ENCODE measurements at regions not wholly inside any gene's neighbourhood (a gene's known extent, or its start where the extent isn't known, plus 50 kb on each side); places are given as distances from the start of the nearest gene placed in this dataset.

DNA sequence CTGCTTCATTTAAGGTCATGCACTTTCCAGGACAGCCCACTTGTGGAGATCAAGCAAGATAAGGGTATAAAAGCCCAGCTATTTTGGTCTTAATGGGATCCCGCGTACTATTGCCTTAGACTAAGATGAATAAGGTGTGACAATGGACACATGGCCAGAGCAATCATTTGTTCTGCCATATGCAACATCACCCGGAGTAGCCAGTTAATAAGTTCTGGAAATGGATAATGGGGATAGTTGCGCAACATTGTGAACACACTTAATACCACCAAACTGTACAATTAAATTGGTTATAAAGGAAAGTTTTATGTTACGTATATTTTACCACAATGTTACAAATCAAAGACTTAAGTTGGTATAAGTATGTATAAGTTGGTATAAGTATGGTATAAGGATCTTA, 674.5 kb downstream of the HDGFL1 start:
- no peak for TF ChIP-seq POLR2AphosphoS5 (IDR thresholded peaks at IDR 0.05)
- TF ChIP-seq, protein P1, sequence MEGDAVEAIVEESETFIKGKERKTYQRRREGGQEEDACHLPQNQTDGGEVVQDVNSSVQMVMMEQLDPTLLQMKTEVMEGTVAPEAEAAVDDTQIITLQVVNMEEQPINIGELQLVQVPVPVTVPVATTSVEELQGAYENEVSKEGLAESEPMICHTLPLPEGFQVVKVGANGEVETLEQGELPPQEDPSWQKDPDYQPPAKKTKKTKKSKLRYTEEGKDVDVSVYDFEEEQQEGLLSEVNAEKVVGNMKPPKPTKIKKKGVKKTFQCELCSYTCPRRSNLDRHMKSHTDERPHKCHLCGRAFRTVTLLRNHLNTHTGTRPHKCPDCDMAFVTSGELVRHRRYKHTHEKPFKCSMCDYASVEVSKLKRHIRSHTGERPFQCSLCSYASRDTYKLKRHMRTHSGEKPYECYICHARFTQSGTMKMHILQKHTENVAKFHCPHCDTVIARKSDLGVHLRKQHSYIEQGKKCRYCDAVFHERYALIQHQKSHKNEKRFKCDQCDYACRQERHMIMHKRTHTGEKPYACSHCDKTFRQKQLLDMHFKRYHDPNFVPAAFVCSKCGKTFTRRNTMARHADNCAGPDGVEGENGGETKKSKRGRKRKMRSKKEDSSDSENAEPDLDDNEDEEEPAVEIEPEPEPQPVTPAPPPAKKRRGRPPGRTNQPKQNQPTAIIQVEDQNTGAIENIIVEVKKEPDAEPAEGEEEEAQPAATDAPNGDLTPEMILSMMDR (IDR thresholded peaks at IDR 0.05) = no peak
- no peak for TF ChIP-seq EP300 (IDR thresholded peaks at IDR 0.05)

Data from stomach (tissue), 4 donors.